GM12892 (cell line): ENCODE measurements at regions not wholly inside any gene's neighbourhood (a gene's known extent, or its start where the extent isn't known, plus 50 kb on each side); places are given as distances from the start of the nearest gene placed in this dataset.

Source experiments
- DNase-seq: peaks from one replicate; pipeline ENCODE4 v3.0.0; 2011; ENCODE audit not compliant: insufficient read length
- FAIRE-seq: peaks from 2 replicates; lab custom pipeline; 2011; peaks lifted over from hg19 to GRCh38; lab: Jason Lieb, UNC
- POLR2A ChIP-seq: IDR thresholded peaks from 2 replicates; pipeline ENCODE4 v1.6.1; 2011; ENCODE audit warnings: low read depth, low read length, control low read depth
- POLR2AphosphoS5 ChIP-seq: IDR thresholded peaks from 2 replicates; pipeline ENCODE4 v1.6.1; 2011; ENCODE audit warnings: low read depth, low read length, control low read depth
- TAF1 ChIP-seq: IDR thresholded peaks from 2 replicates; pipeline ENCODE4 v1.6.1; 2011; ENCODE audit warnings: low read depth, mild to moderate bottlenecking, control low read depth, low read length, borderline replicate concordance

GRCh38 chr6:166106076-166106686 is 61.5 kb downstream of the TBXT start:
- no peak for TF ChIP-seq TAF1
- TF ChIP-seq POLR2AphosphoS5: no peak
- FAIRE-seq (peak; percentile 81), DNase-seq (no peak)

DNA sequence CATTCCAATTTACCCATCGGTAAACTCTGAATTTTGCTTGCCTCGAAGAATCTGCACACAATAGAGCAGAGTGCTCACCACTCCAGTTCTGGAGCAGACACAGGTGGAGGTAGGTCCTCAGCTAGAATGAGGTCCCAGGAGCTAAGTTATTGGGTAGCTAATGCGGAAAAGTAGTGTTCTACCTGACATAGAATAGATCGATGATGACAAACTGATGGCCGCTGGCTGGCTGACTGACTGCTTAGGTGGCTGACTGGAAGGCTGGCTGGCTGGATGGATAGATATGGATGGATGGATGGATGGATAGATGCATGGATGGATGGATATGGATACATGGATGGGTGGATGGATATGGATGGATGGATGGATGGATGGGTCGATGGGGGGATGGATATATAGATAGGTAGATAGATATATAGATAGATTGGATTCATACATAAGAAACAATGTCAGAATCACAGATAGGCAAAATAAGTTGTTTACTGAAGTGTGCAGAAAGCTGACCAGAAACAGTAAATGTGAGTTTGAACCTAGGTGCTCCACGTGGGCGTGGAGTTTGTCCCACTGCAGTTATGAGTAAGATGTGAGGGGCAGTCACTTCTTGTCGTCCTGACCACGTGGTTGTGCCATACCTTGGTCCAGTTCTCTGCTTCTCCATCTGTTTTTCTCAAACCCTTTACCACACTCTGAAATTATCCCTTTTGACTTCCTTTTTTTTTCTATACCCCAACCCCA is 62.1 kb downstream of the TBXT start:
- TF ChIP-seq POLR2A: no peak
- TF ChIP-seq TAF1: no peak
- TF ChIP-seq POLR2AphosphoS5: no peak
- DNase-seq (no peak), FAIRE-seq (no peak)

- no peak for TF ChIP-seq POLR2AphosphoS5
- TF ChIP-seq TAF1: no peak
- no peak for TF ChIP-seq POLR2A
- DNase-seq (no peak), FAIRE-seq (no peak)
Observed at GRCh38 chr6:166104872-166105271, 62.8 kb downstream of the TBXT start.

DNA sequence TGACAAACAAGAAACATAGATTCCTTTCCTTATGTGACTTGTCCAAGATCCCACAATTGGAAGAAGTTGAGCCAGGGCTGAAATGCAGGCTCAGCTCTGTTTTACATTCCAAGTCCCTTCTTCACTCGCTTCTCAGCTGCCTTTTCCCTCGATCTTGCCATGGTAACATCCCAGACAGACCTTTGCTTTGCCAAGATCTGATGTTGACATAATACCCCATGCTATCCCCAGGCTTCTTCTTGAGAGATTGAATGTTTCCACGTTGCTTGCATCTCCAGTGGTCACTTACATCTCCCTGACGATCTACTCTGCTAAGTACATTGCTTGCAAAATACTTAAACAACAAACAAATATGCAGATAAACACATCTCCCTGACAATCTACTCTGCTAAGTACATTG is 63.5 kb downstream of the TBXT start:
- TF ChIP-seq POLR2AphosphoS5 (no peak), TAF1 (no peak), POLR2A (no peak)
- FAIRE-seq (no peak), DNase-seq (no peak)

- DNase-seq: no peak
- no peak for FAIRE-seq
- no peak for TF ChIP-seq TAF1
- no peak for TF ChIP-seq POLR2A
- TF ChIP-seq POLR2AphosphoS5: no peak
Observed at GRCh38 chr6:166101819-166102419, 65.7 kb downstream of the TBXT start.

DNA sequence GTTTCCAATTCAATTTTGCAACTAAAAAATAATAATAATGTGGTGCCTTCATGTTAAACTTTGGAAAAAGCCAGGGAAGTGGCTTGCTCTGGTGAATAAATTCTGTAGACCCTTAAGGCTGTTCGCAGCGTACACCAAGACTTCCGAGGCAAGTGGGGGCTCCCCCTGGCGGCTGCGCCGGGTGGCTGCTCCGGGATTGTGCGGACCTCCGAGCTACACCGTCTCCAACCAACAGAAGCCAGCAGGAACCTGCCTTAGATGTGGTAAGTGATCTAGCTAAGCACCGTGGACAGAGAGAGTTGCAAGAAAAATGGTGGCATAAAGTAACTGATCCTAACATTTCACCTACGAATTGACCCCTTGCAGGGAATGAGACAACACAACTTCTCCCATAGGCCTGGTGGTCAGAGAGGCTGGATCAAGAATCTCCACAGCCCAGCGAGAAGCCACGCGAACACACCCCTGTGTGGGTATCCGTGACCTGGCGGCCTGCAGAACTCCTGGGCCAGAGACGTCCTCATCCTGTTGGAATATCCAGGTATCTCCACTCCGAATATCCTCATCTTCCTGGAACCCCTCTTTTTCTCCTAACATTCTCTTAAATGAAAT is 69.6 kb downstream of the TBXT start:
- FAIRE-seq: no peak
- DNase-seq: peak; percentile 23
- TF ChIP-seq POLR2AphosphoS5: no peak
- TF ChIP-seq TAF1: no peak
- no peak for TF ChIP-seq POLR2A

DNA sequence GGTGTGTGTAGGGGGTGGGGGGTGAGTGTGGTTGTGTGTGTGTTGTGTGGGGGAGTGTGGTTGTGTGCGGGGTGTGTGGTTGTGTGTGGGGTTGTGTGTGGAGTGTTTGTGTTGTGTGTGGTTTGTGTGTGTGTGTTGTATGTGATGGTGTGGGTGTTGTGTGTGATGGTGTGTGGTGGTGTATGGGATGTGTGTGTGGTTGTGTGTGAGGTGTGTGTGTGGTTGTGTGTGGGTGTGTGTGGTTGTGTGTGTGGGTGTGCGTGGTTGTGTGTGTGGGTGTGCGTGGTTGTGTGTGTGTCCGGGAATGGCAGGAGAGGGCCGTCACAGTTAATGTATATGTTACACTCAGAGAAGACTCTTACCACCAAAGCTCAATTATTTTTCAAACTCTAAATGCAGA is 79.8 kb downstream of the TBXT start:
- FAIRE-seq: no peak
- no peak for TF ChIP-seq TAF1
- TF ChIP-seq POLR2A: no peak
- no peak for TF ChIP-seq POLR2AphosphoS5

DNA sequence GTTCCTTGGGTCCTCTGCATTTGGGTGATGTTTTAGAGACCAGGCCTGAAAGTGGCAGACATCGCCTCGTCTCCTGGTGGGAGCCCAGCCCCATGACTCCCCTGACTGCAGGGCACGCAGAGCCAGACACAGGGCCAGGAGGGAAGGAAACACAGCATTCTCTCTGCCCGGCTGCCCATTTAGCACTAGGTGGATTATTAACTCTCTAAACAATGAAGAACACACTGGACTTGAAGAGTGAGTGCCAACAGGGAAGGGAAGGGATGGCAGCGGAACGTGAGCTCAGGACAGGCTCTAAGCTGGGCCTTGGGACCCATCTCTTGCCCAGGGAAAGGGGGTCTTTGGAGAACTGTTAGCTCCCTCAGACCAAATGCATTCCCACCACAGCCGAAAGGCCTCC is 80.4 kb downstream of the TBXT start:
- TF ChIP-seq TAF1: no peak
- no peak for TF ChIP-seq POLR2AphosphoS5
- TF ChIP-seq POLR2A: no peak
- DNase-seq: no peak
- no peak for FAIRE-seq

More for the DNA sequence above, 79.8 kb downstream of the TBXT start:
- DNase-seq: no peak

GRCh38 chr6:166085500-166085899 is 82.2 kb downstream of the TBXT start:
- no peak for DNase-seq
- FAIRE-seq: no peak
- TF ChIP-seq POLR2AphosphoS5 (no peak), POLR2A (no peak), TAF1 (no peak)

DNA sequence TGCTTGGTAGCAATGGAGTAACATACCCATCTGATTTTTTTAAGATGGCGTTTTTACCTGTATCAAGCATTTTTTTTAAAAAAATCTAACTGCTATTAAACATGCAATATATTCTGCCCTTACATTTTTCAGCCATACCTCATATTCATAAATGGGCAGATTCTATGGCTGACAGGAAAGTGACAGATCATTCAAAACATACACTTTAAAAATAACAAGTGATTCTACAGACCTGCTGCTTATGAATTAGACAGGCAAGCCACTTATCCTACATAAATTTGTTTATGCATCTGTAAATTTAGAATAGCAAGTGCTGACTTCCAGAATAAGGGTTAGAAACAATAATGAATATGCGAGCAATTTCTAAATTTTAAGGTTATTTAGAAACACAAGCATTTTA is 82.7 kb downstream of the TBXT start:
- no peak for TF ChIP-seq POLR2A
- TF ChIP-seq POLR2AphosphoS5: no peak
- no peak for TF ChIP-seq TAF1
- DNase-seq: no peak
- FAIRE-seq: no peak

DNA sequence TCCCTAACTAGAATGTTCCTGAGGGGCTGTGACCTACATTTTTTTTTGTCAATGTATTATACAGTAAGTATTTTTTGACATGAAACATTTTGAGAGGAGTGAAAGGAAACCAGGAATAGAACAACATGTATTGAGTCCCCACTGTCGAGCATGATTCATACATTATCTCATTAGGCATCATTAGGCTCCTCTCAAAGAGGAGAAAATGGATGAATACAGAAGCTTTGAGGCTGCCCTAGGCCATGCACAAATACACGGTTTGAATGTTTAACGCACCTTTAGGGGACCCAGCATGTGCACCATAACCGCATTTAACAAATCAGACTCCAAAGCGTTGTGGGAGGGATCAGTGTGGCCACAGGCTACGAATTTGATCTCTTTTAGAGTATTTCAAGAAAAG is 87.8 kb downstream of the TBXT start:
- FAIRE-seq (no peak), DNase-seq (no peak)
- TF ChIP-seq POLR2AphosphoS5 (no peak), POLR2A (no peak), TAF1 (no peak)

- no peak for FAIRE-seq
- TF ChIP-seq TAF1 (no peak), POLR2AphosphoS5 (no peak), POLR2A (no peak)
- DNase-seq: no peak
Observed at GRCh38 chr6:166078294-166078693, 89.4 kb downstream of the TBXT start.
